HEK293 (cell line): ENCODE measurements at regions not wholly inside any gene's neighbourhood (a gene's known extent, or its start where the extent isn't known, plus 50 kb on each side); places are given as distances from the start of the nearest gene placed in this dataset.

Source experiments
- CTCF ChIA-PET: fragments of 350-600 bp; formaldehyde crosslinking; extraction: SDS; loops from one replicate; lab custom pipeline; 2021; ENCODE audit warnings: antibody characterized with exemption; lab: Yijun Ruan, JAX
- POLR2A ChIA-PET: fragments of 300-600 bp; formaldehyde crosslinking; extraction: SDS; loops from one replicate; lab custom pipeline; 2020; ENCODE audit warnings: antibody characterized with exemption, inconsistent platforms; lab: Yijun Ruan, JAX
- H3K27ac ChIP-seq: fragments of 200-500 bp; sonication (Bioruptor generic); 2 replicates; pipeline ENCODE4 v1.5.1; 2014; ENCODE audit warnings: low read depth, low read length, control low read depth, inconsistent platforms; ENCODE audit errors: extremely low read depth
- H3K36me3 ChIP-seq, 2 experiments: fragments of 200-500 bp in 1 of 2; sonication (Bioruptor generic) in 1 of 2; 1 replicate in 1 of 2; 2 replicates in 1 of 2; pipeline ENCODE4 v1.5.1; 2014 to 2017; ENCODE audit warnings: inconsistent platforms in 2 of 2, low read length in 2 of 2; ENCODE audit not compliant: control insufficient read depth in 2 of 2, insufficient read depth in 1 of 2
- H3K4me1 ChIP-seq: fragments of 200-500 bp; sonication (Bioruptor generic); 2 replicates; pipeline ENCODE4 v1.5.1; 2014; ENCODE audit warnings: mild to moderate bottlenecking, low read length, inconsistent platforms; ENCODE audit not compliant: control insufficient read depth, insufficient read depth
- H3K4me3 ChIP-seq: 2 replicates; pipeline ENCODE4 v1.5.1; 2011; ENCODE audit warnings: low read depth, mild to moderate bottlenecking, control low read depth, low read length, moderate library complexity
- H3K9me3 ChIP-seq: fragments of 200-500 bp; sonication (Bioruptor generic); 2 replicates; pipeline ENCODE4 v1.5.1; 2014; ENCODE audit warnings: low read depth, low read length, inconsistent platforms; ENCODE audit not compliant: control insufficient read depth, insufficient read depth
- BCL11A ChIP-seq: fragments of 450-650 bp; formaldehyde crosslinking; IDR thresholded peaks from 2 replicates; pipeline ENCODE4 v1.5.1; 2016; ENCODE audit warnings: low read depth, missing biosample characterization, missing genetic modification characterization
- SETDB1 ChIP-seq: IDR thresholded peaks from one replicate; pipeline ENCODE4 v1.6.1; 2017; ENCODE audit warnings: mild to moderate bottlenecking, low read length, moderate library complexity, mixed read lengths; ENCODE audit not compliant: insufficient read length
- ZFP3 ChIP-seq: fragments of 450-650 bp; formaldehyde crosslinking; IDR thresholded peaks from 2 replicates; pipeline ENCODE4 v1.5.1; 2016; ENCODE audit warnings: low read depth, missing biosample characterization, missing genetic modification characterization
- ZNF221 ChIP-seq: fragments of 450-650 bp; formaldehyde crosslinking; IDR thresholded peaks from 2 replicates; pipeline ENCODE4 v1.5.1; 2017; ENCODE audit warnings: missing biosample characterization, missing genetic modification characterization, borderline replicate concordance
- ZNF311 ChIP-seq: fragments of 450-650 bp; formaldehyde crosslinking; IDR thresholded peaks from 2 replicates; pipeline ENCODE4 v1.5.1; 2017; ENCODE audit warnings: missing biosample characterization, missing genetic modification characterization, borderline replicate concordance
- ZNF404 ChIP-seq: fragments of 450-650 bp; formaldehyde crosslinking; IDR thresholded peaks from 2 replicates; pipeline ENCODE4 v1.5.1; 2017; ENCODE audit warnings: missing biosample characterization, missing genetic modification characterization
- ZNF501 ChIP-seq: fragments of 450-650 bp; formaldehyde crosslinking; IDR thresholded peaks from 2 replicates; pipeline ENCODE4 v1.5.1; 2016; ENCODE audit warnings: missing biosample characterization, missing genetic modification characterization
- ZNF510 ChIP-seq: fragments of 450-650 bp; formaldehyde crosslinking; IDR thresholded peaks from 2 replicates; pipeline ENCODE4 v1.5.1; 2018; ENCODE audit warnings: mild to moderate bottlenecking, missing genetic modification characterization, missing biosample characterization; ENCODE audit not compliant: insufficient replicate concordance
- ZNF555 ChIP-seq: fragments of 450-650 bp; formaldehyde crosslinking; conservative IDR thresholded peaks from 2 replicates; pipeline ENCODE4 v1.5.1; 2017; ENCODE audit warnings: missing biosample characterization, mild to moderate bottlenecking, missing genetic modification characterization, inconsistent platforms
- ZNF585B ChIP-seq: fragments of 450-650 bp; formaldehyde crosslinking; IDR thresholded peaks from 2 replicates; pipeline ENCODE4 v1.5.1; 2016; ENCODE audit warnings: missing biosample characterization, missing genetic modification characterization
- ZNF610 ChIP-seq: fragments of 450-650 bp; formaldehyde crosslinking; IDR thresholded peaks from 2 replicates; pipeline ENCODE4 v1.5.1; 2016; ENCODE audit warnings: missing biosample characterization, missing genetic modification characterization, borderline replicate concordance
- ZNF624 ChIP-seq: fragments of 450-650 bp; formaldehyde crosslinking; IDR thresholded peaks from 2 replicates; pipeline ENCODE4 v1.5.1; 2017; ENCODE audit warnings: missing biosample characterization, missing genetic modification characterization
- ZNF701 ChIP-seq: fragments of 450-650 bp; formaldehyde crosslinking; IDR thresholded peaks from 2 replicates; pipeline ENCODE4 v1.5.1; 2016; ENCODE audit warnings: missing biosample characterization, missing genetic modification characterization
- ZNF843 ChIP-seq: fragments of 450-650 bp; formaldehyde crosslinking; IDR thresholded peaks from 2 replicates; pipeline ENCODE4 v1.5.1; 2016; ENCODE audit warnings: missing biosample characterization, missing genetic modification characterization
- ZSCAN30 ChIP-seq: fragments of 450-650 bp; IDR thresholded peaks from 2 replicates; pipeline ENCODE4 v1.5.1; 2018; ENCODE audit warnings: missing biosample characterization, mild to moderate bottlenecking, missing genetic modification characterization, moderate library complexity
- TF ChIP-seq, protein P1 (sequence below): fragments of 450-650 bp; formaldehyde crosslinking; optimal IDR thresholded peaks from 2 replicates; pipeline ENCODE3; 2016; ENCODE audit warnings: missing biosample characterization, mild to moderate bottlenecking, missing genetic modification characterization
- TF ChIP-seq, protein P2 (sequence below): sonication (generic); formaldehyde crosslinking; IDR thresholded peaks from 2 replicates; pipeline ENCODE4 v1.8.1; 2022; ENCODE audit warnings: mild to moderate bottlenecking, moderate library complexity, missing genetic modification reagents
- TF ChIP-seq, protein P3 (sequence below): fragments of 450-650 bp; formaldehyde crosslinking; IDR thresholded peaks from 2 replicates; pipeline ENCODE4 v1.5.1; 2016; ENCODE audit warnings: missing biosample characterization, missing genetic modification characterization

DNA sequence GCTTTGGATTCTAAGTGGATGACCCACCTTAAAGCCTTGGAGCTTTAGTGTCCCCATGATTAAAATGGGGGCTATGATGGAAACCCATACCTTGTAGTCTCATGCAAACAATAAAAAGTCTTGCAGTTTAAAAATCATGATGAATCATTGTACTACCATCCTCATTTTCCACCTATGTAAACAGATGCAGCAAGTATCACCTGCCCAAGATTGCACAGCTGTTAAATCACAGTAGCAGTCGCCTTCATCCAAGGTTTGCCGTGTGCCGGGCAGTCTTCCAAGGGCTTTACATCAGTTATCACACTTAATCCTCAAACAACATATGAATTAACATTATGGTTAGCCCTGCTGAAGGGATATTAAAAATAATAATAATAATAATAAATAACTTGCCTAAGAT lies 210.3 kb downstream of the FOXA2 start:
- CTCF ChIA-PET, result interaction anchor here (1.2 to 2.4 kb wide), 2 partner anchors 35 to 212 kb away, joined by 3 to 6 read pairs; no protein-coding TSS in a partner anchor
- no peaks in the 10 kb centered on the region for H3K9me3 ChIP-seq
- H3K4me3 ChIP-seq, result no peak overlapping the region
- POLR2A ChIA-PET, result no interaction called here
- 0 out of 2 replicates have a peak overlapping the region, but pooled peaks have one; percentile 16 for H3K27ac ChIP-seq
- H3K4me1 ChIP-seq, result no peaks in the 10 kb centered on the region
- no peaks in the 10 kb centered on the region for H3K36me3 ChIP-seq
- TF ChIP-seq ZNF501 (tag by site-specific recombination), result no peak

DNA sequence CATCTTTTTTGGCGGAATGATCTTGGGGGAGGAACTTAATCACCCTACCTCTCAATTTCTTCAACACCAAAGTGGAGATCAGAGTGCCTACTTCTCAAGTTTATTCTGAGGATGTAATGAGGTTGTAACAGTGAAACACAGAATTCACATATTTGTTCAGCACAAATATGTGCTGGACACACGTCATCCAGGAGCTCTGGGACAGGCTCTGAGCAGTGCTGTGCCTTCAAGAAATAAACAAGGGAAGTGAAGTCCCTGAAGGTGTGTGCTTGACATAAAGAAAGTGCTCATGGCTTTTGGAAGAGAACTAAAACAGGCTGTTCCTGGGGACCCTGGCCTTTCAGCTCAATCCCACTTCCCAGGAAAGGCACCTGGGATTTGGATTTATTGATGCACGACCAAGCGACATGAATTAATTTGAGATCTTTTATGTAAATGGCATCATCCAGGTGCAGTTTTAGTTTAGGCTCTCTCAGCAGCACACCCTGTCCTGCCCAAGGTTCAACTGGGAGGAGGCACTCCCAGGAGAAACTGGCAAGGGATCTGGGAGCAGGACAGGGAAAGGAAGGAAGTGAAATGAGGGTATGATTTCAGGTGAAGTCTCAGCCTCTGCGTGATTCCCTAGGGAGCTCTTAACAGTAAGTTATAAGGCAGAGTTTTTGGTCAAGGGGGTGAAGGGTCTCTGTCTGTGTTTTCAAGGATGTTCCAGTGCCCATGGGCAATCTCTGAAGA lies 211.0 kb downstream of the FOXA2 start:
- POLR2A ChIA-PET, result no interaction called here
- Histone ChIP-seq H3K27ac (0 out of 2 replicates have a peak overlapping the region, but pooled peaks have one; percentile 16), H3K4me3 (no peak overlapping the region), H3K9me3 (no peaks in the 10 kb centered on the region), H3K4me1 (no peaks in the 10 kb centered on the region), H3K36me3 (no peaks in the 10 kb centered on the region)
- CTCF ChIA-PET, result interaction anchor here (0.6 to 2.4 kb wide), 5 partner anchors 31 to 634 kb away, joined by 3 to 6 read pairs (median 3); no protein-coding TSS in a partner anchor
- TF ChIP-seq ZNF510 (tag by site-specific recombination) (no peak), SETDB1 (no peak), ZNF404 (tag by site-specific recombination) (no peak), ZNF610 (tag by site-specific recombination) (no peak)
- TF ChIP-seq, protein P1, sequence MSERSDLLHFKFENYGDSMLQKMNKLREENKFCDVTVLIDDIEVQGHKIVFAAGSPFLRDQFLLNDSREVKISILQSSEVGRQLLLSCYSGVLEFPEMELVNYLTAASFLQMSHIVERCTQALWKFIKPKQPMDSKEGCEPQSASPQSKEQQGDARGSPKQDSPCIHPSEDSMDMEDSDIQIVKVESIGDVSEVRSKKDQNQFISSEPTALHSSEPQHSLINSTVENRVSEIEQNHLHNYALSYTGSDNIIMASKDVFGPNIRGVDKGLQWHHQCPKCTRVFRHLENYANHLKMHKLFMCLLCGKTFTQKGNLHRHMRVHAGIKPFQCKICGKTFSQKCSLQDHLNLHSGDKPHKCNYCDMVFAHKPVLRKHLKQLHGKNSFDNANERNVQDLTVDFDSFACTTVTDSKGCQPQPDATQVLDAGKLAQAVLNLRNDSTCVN (tag by site-specific recombination), result no peak

DNA sequence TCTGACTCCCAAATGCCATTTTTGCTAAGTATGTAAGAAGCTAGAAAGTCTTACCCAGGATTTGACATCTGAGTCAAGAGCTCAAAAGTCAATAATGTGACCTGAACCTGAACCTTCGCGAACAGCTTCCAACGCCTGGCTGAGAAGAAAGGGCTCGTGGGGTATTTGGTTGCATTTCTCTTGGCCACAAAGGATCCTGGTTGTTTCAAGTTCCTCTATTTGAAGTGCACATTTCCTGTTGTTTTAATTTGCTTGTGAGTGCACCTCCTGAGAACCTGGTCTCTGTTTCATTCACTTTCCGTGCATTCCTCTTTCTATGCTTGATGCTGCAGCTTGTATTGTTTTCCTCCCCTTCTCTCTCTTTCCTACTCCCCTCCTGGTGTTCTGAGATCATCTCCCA lies 212.5 kb downstream of the FOXA2 start:
- Histone ChIP-seq H3K36me3 (no peaks in the 10 kb centered on the region), H3K4me1 (no peaks in the 10 kb centered on the region), H3K27ac (no peak overlapping the region), H3K9me3 (no peaks in the 10 kb centered on the region), H3K4me3 (no peak overlapping the region)
- ChIA-PET CTCF (interaction anchor here (0.7 to 1.0 kb wide), 2 partner anchors 11 to 314 kb away, joined by 3 read pairs; no protein-coding TSS in a partner anchor), POLR2A (no interaction called here)
- TF ChIP-seq ZNF701 (tag by site-specific recombination) (no peak), ZNF221 (no peak), ZFP3 (no peak), ZNF624 (tag by site-specific recombination) (no peak)

DNA sequence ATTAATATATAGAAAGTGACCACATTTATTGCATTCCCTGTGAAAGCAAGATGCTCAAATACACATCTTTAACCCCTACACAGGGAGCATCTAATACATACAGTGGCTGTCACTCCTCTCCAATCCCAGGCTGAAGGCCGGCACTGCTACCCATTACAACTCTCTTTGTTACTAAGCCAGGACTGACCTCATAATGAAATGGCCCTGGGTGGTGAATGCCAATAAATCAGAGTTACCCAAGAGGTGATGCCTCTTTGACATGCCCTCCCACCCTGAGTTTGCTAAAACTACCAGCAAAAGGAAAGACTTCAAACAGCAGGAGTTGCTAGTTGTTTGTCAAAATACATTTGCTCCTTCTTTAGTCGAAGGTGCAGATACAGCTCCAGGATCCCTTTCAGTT lies 214.2 kb downstream of the FOXA2 start:
- H3K4me1 ChIP-seq, result no peaks in the 10 kb centered on the region
- no peak overlapping the region for H3K4me3 ChIP-seq
- CTCF ChIA-PET, result no interaction called here
- no peaks in the 10 kb centered on the region for H3K36me3 ChIP-seq
- no peaks in the 10 kb centered on the region for H3K9me3 ChIP-seq
- TF ChIP-seq ZSCAN30 (tag by site-specific recombination) (no peak), BCL11A (tag by site-specific recombination) (no peak), ZNF585B (no peak), ZNF311 (tag by site-specific recombination) (no peak), ZNF555 (tag by site-specific recombination) (no peak), ZNF843 (tag by site-specific recombination) (no peak)
- TF ChIP-seq, protein P2, sequence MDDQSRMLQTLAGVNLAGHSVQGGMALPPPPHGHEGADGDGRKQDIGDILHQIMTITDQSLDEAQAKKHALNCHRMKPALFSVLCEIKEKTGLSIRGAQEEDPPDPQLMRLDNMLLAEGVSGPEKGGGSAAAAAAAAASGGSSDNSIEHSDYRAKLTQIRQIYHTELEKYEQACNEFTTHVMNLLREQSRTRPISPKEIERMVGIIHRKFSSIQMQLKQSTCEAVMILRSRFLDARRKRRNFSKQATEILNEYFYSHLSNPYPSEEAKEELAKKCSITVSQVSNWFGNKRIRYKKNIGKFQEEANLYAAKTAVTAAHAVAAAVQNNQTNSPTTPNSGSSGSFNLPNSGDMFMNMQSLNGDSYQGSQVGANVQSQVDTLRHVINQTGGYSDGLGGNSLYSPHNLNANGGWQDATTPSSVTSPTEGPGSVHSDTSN, result no peak
- TF ChIP-seq, protein P3, sequence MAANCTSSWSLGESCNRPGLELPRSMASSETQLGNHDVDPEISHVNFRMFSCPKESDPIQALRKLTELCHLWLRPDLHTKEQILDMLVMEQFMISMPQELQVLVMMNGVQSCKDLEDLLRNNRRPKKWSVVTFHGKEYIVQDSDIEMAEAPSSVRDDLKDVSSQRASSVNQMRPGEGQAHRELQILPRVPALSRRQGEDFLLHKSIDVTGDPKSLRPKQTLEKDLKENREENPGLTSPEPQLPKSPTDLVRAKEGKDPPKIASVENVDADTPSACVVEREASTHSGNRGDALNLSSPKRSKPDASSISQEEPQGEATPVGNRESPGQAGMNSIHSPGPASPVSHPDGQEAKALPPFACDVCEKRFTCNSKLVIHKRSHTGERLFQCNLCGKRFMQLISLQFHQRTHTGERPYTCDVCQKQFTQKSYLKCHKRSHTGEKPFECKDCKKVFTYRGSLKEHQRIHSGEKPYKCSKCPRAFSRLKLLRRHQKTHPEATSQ (tag by site-specific recombination), result no peak
- TF ChIP-seq, all 188 proteins: peak for 0
- H3K27ac ChIP-seq, result no peak overlapping the region
- POLR2A ChIA-PET, result no interaction called here
